HG02938 (cell line): ENCODE measurements at regions not wholly inside any gene's neighbourhood (a gene's known extent, or its start where the extent isn't known, plus 50 kb on each side); places are given as distances from the start of the nearest gene placed in this dataset.
"Not testable (repeated sequence)": the region's sequence is repeated elsewhere in the genome, so short reads cannot be mapped to it uniquely, and the experiment has no call there.

Source experiments
- ATAC-seq: cut with Tn5 transposase; IDR thresholded peaks from one replicate; pipeline ENCODE4 v1.9.1; 2021; ENCODE audit warnings: mild to moderate bottlenecking, moderate library complexity; ENCODE audit not compliant: unreplicated experiment

GRCh38 chr6:144392536-144392935 is 107.4 kb downstream of the UTRN start:
- no peak for ATAC-seq

GRCh38 chr6:144394210-144394609 is 109.1 kb downstream of the UTRN start:
- no peak for ATAC-seq

- ATAC-seq, result no peak
Observed at GRCh38 chr6:144395014-144395413, 109.9 kb downstream of the UTRN start.

GRCh38 chr6:144395826-144396225 is 110.7 kb downstream of the UTRN start:
- no peak for ATAC-seq

GRCh38 chr6:144397141-144397540 is 112.0 kb downstream of the UTRN start:
- no peak for ATAC-seq

- ATAC-seq, result no peak
Observed at GRCh38 chr6:144400321-144400720, 115.2 kb downstream of the UTRN start.

- no peak for ATAC-seq
Observed at GRCh38 chr6:144401736-144402733, 116.9 kb downstream of the UTRN start.

- no peak for ATAC-seq
Observed at GRCh38 chr6:144402750-144403149, 117.6 kb downstream of the UTRN start.

GRCh38 chr6:144405163-144405562 is 120.0 kb downstream of the UTRN start:
- no peak for ATAC-seq

- ATAC-seq, result no peak
Observed at GRCh38 chr6:144406796-144407195, 121.7 kb downstream of the UTRN start.

- ATAC-seq, result no peak
Observed at GRCh38 chr6:144408161-144408560, 123.0 kb downstream of the UTRN start.

- no peak for ATAC-seq
Observed at GRCh38 chr6:144410059-144410458, 124.9 kb downstream of the UTRN start.

- ATAC-seq, result not testable (repeated sequence)
Observed at GRCh38 chr6:144410574-144410973, 125.4 kb downstream of the UTRN start.

- no peak for ATAC-seq
Observed at GRCh38 chr6:144411531-144412165, 126.5 kb downstream of the UTRN start.

GRCh38 chr6:144413418-144413817 is 128.3 kb downstream of the UTRN start:
- ATAC-seq, result no peak

GRCh38 chr6:144415014-144415413 is 129.9 kb downstream of the UTRN start:
- no peak for ATAC-seq

GRCh38 chr6:144415835-144416237 is 130.7 kb downstream of the UTRN start:
- no peak for ATAC-seq

- ATAC-seq, result no peak
Observed at GRCh38 chr6:144416244-144416643, 131.1 kb downstream of the UTRN start.

- no peak for ATAC-seq
Observed at GRCh38 chr6:144416773-144417172, 131.6 kb downstream of the UTRN start.

GRCh38 chr6:144417681-144418080 is 132.5 kb downstream of the UTRN start:
- ATAC-seq, result no peak

- no peak for ATAC-seq
Observed at GRCh38 chr6:144418959-144419545, 133.9 kb downstream of the UTRN start.

GRCh38 chr6:144423167-144423566 is 138.0 kb downstream of the UTRN start:
- no peak for ATAC-seq
